ENCODE measurements at regions not wholly inside any gene's neighbourhood (a gene's known extent, or its start where the extent isn't known, plus 50 kb on each side); places are given as distances from the start of the nearest gene placed in this dataset.

DNA sequence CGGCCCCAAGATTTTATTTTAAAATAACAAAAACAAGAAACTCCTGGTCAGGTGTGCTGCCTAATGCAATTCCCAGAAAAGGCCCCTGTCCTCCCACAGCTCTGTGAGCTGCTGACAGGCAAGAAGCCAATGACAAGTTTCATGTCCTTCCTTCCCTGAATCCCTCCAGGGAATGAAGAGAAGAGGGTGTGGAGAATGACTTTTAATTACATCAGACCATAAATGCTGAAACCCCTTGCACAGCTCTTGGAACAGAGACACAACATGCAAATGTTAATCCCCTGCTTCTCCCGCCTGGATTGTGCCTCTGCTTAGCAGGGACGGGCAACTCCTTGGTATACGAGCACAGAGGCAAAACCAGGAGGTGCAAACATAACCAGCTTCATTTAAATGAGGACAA lies 228.1 kb upstream of the CAMK1G start:
- TF ChIP-seq, protein P1, sequence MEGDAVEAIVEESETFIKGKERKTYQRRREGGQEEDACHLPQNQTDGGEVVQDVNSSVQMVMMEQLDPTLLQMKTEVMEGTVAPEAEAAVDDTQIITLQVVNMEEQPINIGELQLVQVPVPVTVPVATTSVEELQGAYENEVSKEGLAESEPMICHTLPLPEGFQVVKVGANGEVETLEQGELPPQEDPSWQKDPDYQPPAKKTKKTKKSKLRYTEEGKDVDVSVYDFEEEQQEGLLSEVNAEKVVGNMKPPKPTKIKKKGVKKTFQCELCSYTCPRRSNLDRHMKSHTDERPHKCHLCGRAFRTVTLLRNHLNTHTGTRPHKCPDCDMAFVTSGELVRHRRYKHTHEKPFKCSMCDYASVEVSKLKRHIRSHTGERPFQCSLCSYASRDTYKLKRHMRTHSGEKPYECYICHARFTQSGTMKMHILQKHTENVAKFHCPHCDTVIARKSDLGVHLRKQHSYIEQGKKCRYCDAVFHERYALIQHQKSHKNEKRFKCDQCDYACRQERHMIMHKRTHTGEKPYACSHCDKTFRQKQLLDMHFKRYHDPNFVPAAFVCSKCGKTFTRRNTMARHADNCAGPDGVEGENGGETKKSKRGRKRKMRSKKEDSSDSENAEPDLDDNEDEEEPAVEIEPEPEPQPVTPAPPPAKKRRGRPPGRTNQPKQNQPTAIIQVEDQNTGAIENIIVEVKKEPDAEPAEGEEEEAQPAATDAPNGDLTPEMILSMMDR (conservative IDR thresholded peaks at IDR 0.05; ENCODE audit: low read depth in 2 of 2) = no peak
- no peak for TF ChIP-seq EZH2 (IDR thresholded peaks at IDR 0.05; ENCODE audit: low read depth, unreplicated experiment)

All from GM23338 (cell line).